A549 (cell line): ENCODE measurements at regions not wholly inside any gene's neighbourhood (a gene's known extent, or its start where the extent isn't known, plus 50 kb on each side); places are given as distances from the start of the nearest gene placed in this dataset.

ENCODE experiments used
- ATAC-seq, 2 experiments: fragments of 200-7000 bp in 1 of 2; fragments of >200 bp in 1 of 2; cut with Nextera tagmentation in 1 of 2; cut with Tn5 transposase in 1 of 2; 3 replicates each; pipeline versions ENCODE4 v1.8.0 to v1.9.1; 2018 to 2020; ENCODE audit warnings: mild to moderate bottlenecking in 1 of 2, moderate library complexity in 1 of 2
- CTCF ChIA-PET: fragments of 300-600 bp; sonication (Branson Sonifier 250); formaldehyde crosslinking; extraction: SDS; loops from one replicate; lab custom pipeline; 2021; ENCODE audit warnings: antibody characterized with exemption, inconsistent platforms; lab: Yijun Ruan, JAX
- POLR2A ChIA-PET: fragments of 350-600 bp; formaldehyde crosslinking; extraction: SDS; loops from one replicate; lab custom pipeline; 2021; ENCODE audit warnings: antibody characterized with exemption, inconsistent platforms; lab: Yijun Ruan, JAX
- DNase-seq, 2 experiments: peaks; one replicate each; pipeline versions ENCODE4 v3.0.0 to v3.0.0-alpha.2; 2011 to 2016; ENCODE audit warnings: low read depth in 1 of 2, low spot score in 1 of 2
- FAIRE-seq: peaks from 2 replicates; lab custom pipeline; 2011; peaks lifted over from hg19 to GRCh38; lab: Jason Lieb, UNC
- H3K27ac ChIP-seq, 2 experiments: fragments of >200 bp; sonication (Bioruptor Twin); formaldehyde crosslinking; 3 replicates each; pipeline ENCODE4 v1.5.1; 2016 to 2017
- H3K4me1 ChIP-seq: fragments of >200 bp; sonication (Bioruptor Twin); formaldehyde crosslinking; 3 replicates; pipeline ENCODE4 v1.6.1; 2016
- H3K4me2 ChIP-seq: fragments of >200 bp; sonication (Bioruptor Twin); formaldehyde crosslinking; 3 replicates; pipeline ENCODE4 v1.6.1; 2016
- H3K4me3 ChIP-seq: fragments of >200 bp; sonication (Bioruptor Twin); formaldehyde crosslinking; 3 replicates; pipeline ENCODE4 v1.5.1; 2016
- H3K9me3 ChIP-seq: fragments of >200 bp; sonication (Bioruptor Twin); formaldehyde crosslinking; 3 replicates; pipeline ENCODE4 v1.6.1; 2016
- CHD4 ChIP-seq: fragments of 200-600 bp; sonication (generic); IDR thresholded peaks from 2 replicates; pipeline ENCODE4 v1.6.1; 2016; ENCODE audit warnings: antibody characterized with exemption, mild to moderate bottlenecking, borderline replicate concordance
- EHF ChIP-seq: fragments of 250-450 bp; sonication (Bioruptor Pico); IDR thresholded peaks from 2 replicates; pipeline ENCODE4 v1.5.0; 2020; ENCODE audit warnings: mild to moderate bottlenecking
- EHMT2 ChIP-seq: fragments of 200-600 bp; sonication (generic); IDR thresholded peaks from 2 replicates; pipeline ENCODE4 v1.6.1; 2016; ENCODE audit warnings: antibody characterized with exemption, low read depth, mild to moderate bottlenecking, moderate library complexity
- EP300 ChIP-seq, 2 experiments: fragments of >200 bp; sonication (Bioruptor Twin); formaldehyde crosslinking; IDR thresholded peaks; 2 replicates in 1 of 2; 3 replicates in 1 of 2; pipeline ENCODE4 v1.6.1; 2016 to 2017
- ESRRA ChIP-seq: fragments of 150-350 bp; IDR thresholded peaks from 2 replicates; pipeline ENCODE4 v1.6.1; 2014; ENCODE audit warnings: mild to moderate bottlenecking, low read length, borderline replicate concordance
- FOXS1 ChIP-seq: fragments of 250-450 bp; sonication (Bioruptor Pico); IDR thresholded peaks from 2 replicates; pipeline ENCODE4 v1.5.0; 2020; ENCODE audit warnings: mild to moderate bottlenecking, moderate library complexity
- HDAC2 ChIP-seq: fragments of 200-600 bp; sonication (generic); IDR thresholded peaks from 2 replicates; pipeline ENCODE4 v1.6.1; 2016
- HOXA7 ChIP-seq: fragments of 250-450 bp; sonication (Bioruptor Pico); IDR thresholded peaks from 2 replicates; pipeline ENCODE4 v1.5.0; 2020; ENCODE audit warnings: mild to moderate bottlenecking, moderate library complexity
- JUN ChIP-seq, 2 experiments: fragments of >200 bp; sonication (Bioruptor Twin); formaldehyde crosslinking; IDR thresholded peaks; 2 replicates in 1 of 2; 3 replicates in 1 of 2; pipeline ENCODE4 v1.6.1; 2016 to 2017
- JUNB ChIP-seq: fragments of >200 bp; sonication (Bioruptor Twin); formaldehyde crosslinking; IDR thresholded peaks from 2 replicates; pipeline ENCODE4 v1.6.1; 2016
- MYC ChIP-seq: IDR thresholded peaks from 2 replicates; pipeline ENCODE4 v1.6.1; 2012; ENCODE audit warnings: mild to moderate bottlenecking, inconsistent platforms, low read length, improper control_type of control experiment, borderline replicate concordance
- NPAS2 ChIP-seq: fragments of 250-450 bp; sonication (Bioruptor Pico); IDR thresholded peaks from 2 replicates; pipeline ENCODE4 v1.8.0; 2022; ENCODE audit warnings: mild to moderate bottlenecking, moderate library complexity, borderline replicate concordance
- NR3C1 ChIP-seq: fragments of >200 bp; sonication (Bioruptor Twin); formaldehyde crosslinking; IDR thresholded peaks from 3 replicates; pipeline ENCODE4 v1.6.1; 2017
- RAD21 ChIP-seq, 2 experiments: fragments of >200 bp in 1 of 2; sonication (Bioruptor Twin) in 1 of 2; formaldehyde crosslinking in 1 of 2; IDR thresholded peaks in 1 of 2; conservative IDR thresholded peaks in 1 of 2; 2 replicates in 1 of 2; 3 replicates in 1 of 2; pipeline ENCODE4 v1.6.1; 2012 to 2018; ENCODE audit warnings: inconsistent platforms in 1 of 2
- RARB ChIP-seq: fragments of 250-450 bp; sonication (Bioruptor Pico); IDR thresholded peaks from 2 replicates; pipeline ENCODE4 v1.8.0; 2021; ENCODE audit warnings: mild to moderate bottlenecking, moderate library complexity
- RCOR1 ChIP-seq: fragments of 150-350 bp; IDR thresholded peaks from 2 replicates; pipeline ENCODE4 v1.6.1; 2014; ENCODE audit warnings: antibody characterized with exemption, low read length, low read depth
- RNF2 ChIP-seq: fragments of 200-600 bp; sonication (generic); IDR thresholded peaks from 2 replicates; pipeline ENCODE4 v1.6.1; 2016; ENCODE audit warnings: low read depth, mild to moderate bottlenecking, antibody characterized with exemption, moderate library complexity, borderline replicate concordance
- TP53 ChIP-seq: fragments of 250-450 bp; sonication (Bioruptor Pico); IDR thresholded peaks from 2 replicates; pipeline ENCODE4 v1.5.0; 2021; ENCODE audit warnings: mild to moderate bottlenecking, moderate library complexity
- WGBS: methylation state at CpG from one replicate; pipeline ENCODE4 v1.1.6; 2017; ENCODE audit errors: missing lambda C conversion rate; 5-methylcytosine and 5-hydroxymethylcytosine counted together
- TF ChIP-seq, protein P1 (sequence below): fragments of 250-450 bp; sonication (Bioruptor Pico); IDR thresholded peaks from 2 replicates; pipeline ENCODE4 v1.5.0; 2021; ENCODE audit warnings: mild to moderate bottlenecking, moderate library complexity, borderline replicate concordance
- TF ChIP-seq, protein P2 (sequence below): fragments of >200 bp; sonication (Bioruptor Twin); formaldehyde crosslinking; IDR thresholded peaks from 3 replicates; pipeline ENCODE4 v1.5.1; 2016
- TF ChIP-seq, protein P3 (sequence below): fragments of >200 bp; sonication (Bioruptor Twin); formaldehyde crosslinking; IDR thresholded peaks from 2 replicates; pipeline ENCODE4 v1.6.1; 2016
- TF ChIP-seq, protein P4 (sequence below): fragments of 450-650 bp; IDR thresholded peaks from 2 replicates; pipeline ENCODE4 v1.6.1; 2014; ENCODE audit warnings: antibody characterized with exemption

DNA sequence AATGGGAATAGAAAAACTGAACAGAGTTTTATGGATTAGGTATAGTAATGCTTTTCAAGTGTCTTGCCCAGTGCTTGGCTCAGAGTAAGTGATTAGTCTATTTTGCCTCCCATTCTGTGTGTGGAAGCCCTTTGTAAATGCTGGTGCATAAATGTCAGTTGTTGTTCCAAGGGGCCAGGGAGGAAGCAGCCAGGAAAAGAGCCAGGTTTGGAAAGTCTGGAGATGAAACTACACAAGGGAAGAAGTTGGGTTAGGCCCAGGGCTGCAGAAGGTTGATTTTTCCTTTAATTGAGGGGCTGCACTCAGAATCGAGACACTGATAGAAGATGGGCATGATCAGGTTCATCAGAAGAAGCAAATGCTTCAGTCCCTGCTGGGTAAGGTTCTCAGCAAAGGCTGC lies 484.0 kb downstream of the OLFM4 start (continued):
- TF ChIP-seq, protein P1, sequence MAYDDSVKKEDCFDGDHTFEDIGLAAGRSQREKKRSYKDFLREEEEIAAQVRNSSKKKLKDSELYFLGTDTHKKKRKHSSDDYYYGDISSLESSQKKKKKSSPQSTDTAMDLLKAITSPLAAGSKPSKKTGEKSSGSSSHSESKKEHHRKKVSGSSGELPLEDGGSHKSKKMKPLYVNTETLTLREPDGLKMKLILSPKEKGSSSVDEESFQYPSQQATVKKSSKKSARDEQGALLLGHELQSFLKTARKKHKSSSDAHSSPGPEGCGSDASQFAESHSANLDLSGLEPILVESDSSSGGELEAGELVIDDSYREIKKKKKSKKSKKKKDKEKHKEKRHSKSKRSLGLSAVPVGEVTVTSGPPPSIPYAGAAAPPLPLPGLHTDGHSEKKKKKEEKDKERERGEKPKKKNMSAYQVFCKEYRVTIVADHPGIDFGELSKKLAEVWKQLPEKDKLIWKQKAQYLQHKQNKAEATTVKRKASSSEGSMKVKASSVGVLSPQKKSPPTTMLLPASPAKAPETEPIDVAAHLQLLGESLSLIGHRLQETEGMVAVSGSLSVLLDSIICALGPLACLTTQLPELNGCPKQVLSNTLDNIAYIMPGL (CRISPR knock-in tag) = no peak
- TF ChIP-seq RAD21 (conservative IDR thresholded peaks at IDR 0.05 in 1 of 2, IDR thresholded peaks at IDR 0.05 in 1 of 2) = no peak
- TF ChIP-seq, protein P2, sequence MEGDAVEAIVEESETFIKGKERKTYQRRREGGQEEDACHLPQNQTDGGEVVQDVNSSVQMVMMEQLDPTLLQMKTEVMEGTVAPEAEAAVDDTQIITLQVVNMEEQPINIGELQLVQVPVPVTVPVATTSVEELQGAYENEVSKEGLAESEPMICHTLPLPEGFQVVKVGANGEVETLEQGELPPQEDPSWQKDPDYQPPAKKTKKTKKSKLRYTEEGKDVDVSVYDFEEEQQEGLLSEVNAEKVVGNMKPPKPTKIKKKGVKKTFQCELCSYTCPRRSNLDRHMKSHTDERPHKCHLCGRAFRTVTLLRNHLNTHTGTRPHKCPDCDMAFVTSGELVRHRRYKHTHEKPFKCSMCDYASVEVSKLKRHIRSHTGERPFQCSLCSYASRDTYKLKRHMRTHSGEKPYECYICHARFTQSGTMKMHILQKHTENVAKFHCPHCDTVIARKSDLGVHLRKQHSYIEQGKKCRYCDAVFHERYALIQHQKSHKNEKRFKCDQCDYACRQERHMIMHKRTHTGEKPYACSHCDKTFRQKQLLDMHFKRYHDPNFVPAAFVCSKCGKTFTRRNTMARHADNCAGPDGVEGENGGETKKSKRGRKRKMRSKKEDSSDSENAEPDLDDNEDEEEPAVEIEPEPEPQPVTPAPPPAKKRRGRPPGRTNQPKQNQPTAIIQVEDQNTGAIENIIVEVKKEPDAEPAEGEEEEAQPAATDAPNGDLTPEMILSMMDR = no peak

DNA sequence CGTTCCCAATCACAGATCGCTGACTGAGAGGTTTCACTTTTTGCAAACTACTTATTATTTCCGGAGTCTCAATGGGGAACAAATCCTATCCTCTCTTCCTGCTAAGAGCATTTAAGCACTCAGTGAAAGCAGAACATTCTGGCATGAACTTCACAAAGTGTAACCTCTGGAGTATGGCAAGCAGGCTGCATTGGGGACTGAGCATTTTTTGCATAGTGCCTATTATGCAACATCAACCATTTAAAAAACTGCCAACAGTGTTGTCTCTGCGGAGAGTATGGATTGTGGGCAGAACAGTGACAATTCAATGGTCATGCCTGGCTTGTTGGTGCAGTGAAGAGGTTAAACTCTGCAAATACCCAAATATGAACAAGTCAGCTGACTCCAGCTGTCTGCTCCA lies 484.6 kb downstream of the OLFM4 start:
- no peak overlapping the region for H3K4me2 ChIP-seq
- CTCF ChIA-PET = no interaction called here
- POLR2A ChIA-PET = no interaction called here
- no peak for FAIRE-seq
- WGBS = 10% methylated on average over 4 of the region's 4 CpGs
- H3K4me1 ChIP-seq = no peaks in the 10 kb centered on the region
- TF ChIP-seq NR3C1 = no peak
- TF ChIP-seq JUN (IDR thresholded peaks at IDR 0.05) = no peak
- no peak for TF ChIP-seq EHF (CRISPR knock-in tag)
- no peak for TF ChIP-seq FOXS1 (CRISPR knock-in tag)
- TF ChIP-seq RAD21 (conservative IDR thresholded peaks at IDR 0.05 in 1 of 2, IDR thresholded peaks at IDR 0.05 in 1 of 2) = no peak
- TF ChIP-seq ESRRA = no peak
- TF ChIP-seq EP300 (IDR thresholded peaks at IDR 0.05) = no peak
- TF ChIP-seq, protein P3, sequence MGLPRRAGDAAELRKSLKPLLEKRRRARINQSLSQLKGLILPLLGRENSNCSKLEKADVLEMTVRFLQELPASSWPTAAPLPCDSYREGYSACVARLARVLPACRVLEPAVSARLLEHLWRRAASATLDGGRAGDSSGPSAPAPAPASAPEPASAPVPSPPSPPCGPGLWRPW = no peak
- no peak for TF ChIP-seq RCOR1
- TF ChIP-seq TP53 = no peak
- no peak for TF ChIP-seq EHMT2
- no peak for TF ChIP-seq RNF2
- TF ChIP-seq CHD4 = no peak
- TF ChIP-seq MYC = no peak
- no peak for TF ChIP-seq HDAC2
- TF ChIP-seq JUNB = no peak
- no peak for TF ChIP-seq HOXA7
- no peak for TF ChIP-seq RARB (CRISPR knock-in tag)
- TF ChIP-seq, protein P4, sequence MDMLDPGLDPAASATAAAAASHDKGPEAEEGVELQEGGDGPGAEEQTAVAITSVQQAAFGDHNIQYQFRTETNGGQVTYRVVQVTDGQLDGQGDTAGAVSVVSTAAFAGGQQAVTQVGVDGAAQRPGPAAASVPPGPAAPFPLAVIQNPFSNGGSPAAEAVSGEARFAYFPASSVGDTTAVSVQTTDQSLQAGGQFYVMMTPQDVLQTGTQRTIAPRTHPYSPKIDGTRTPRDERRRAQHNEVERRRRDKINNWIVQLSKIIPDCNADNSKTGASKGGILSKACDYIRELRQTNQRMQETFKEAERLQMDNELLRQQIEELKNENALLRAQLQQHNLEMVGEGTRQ = no peak
- TF ChIP-seq, all 56 proteins: peak for 0
- H3K4me3 ChIP-seq = no peak overlapping the region
- ATAC-seq (no peak), DNase-seq (no peak)
- no peaks in the 10 kb centered on the region for H3K9me3 ChIP-seq
- no peak overlapping the region for H3K27ac ChIP-seq

DNA sequence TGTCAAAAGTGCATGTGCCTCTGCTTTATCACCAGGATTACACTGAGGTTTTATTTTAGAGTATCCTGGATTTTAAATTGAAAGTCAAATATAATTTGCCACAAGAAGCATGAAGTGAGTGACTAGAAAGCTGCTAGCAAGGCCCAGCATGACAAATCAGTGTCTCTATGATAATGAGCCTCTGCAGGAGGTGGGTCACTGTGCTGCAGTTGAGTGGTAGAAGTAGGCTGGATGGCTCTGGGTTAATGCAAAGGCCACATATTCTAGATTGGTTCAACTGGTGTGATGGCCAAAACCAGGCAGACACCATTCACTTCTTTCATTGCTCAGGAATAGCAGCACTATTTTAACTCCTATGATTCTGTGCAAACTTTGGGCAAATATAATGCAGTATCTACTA lies 491.5 kb downstream of the OLFM4 start:
- H3K4me2 ChIP-seq = no peak overlapping the region
- TF ChIP-seq NPAS2 = no peak
- ChIA-PET POLR2A (no interaction called here), CTCF (no interaction called here)
- ATAC-seq (no peak), FAIRE-seq (no peak), DNase-seq (no peak)
- no peak overlapping the region for H3K27ac ChIP-seq
- H3K4me1 ChIP-seq = no peaks in the 10 kb centered on the region
- no peaks in the 10 kb centered on the region for H3K9me3 ChIP-seq
- H3K4me3 ChIP-seq = no peak overlapping the region
